Heart left ventricle (tissue), 16 donors: ENCODE measurements at regions not wholly inside any gene's neighbourhood (a gene's known extent, or its start where the extent isn't known, plus 50 kb on each side); places are given as distances from the start of the nearest gene placed in this dataset.
"Not testable (repeated sequence)": the region's sequence is repeated elsewhere in the genome, so short reads cannot be mapped to it uniquely, and the experiment has no call there.

Experiments used
- ATAC-seq, 4 donors: fragments of 200-7000 bp; cut with Tn5 transposase; one replicate each; pipeline ENCODE4 v1.9.1; 2020 to 2022; ENCODE audit warnings: moderate library complexity in 4 of 4, mild to moderate bottlenecking in 3 of 4, moderate number of reproducible peaks in 1 of 4
- DNase-seq, 5 donors: peaks; one replicate each; pipeline ENCODE4 v3.0.0-alpha.2; 2020
- H3K27ac ChIP-seq, 12 donors: fragments of 200-600 bp; sonication (generic) in 4 of 12; one replicate each; pipeline versions ENCODE4 v1.5.0 to v1.8.0; 2016 to 2022; ENCODE audit warnings: mild to moderate bottlenecking in 2 of 12
- H3K27me3 ChIP-seq, 9 donors: fragments of 200-600 bp; sonication (generic) in 2 of 9; one replicate each; pipeline versions ENCODE4 v1.5.1 to v1.8.0; 2016 to 2022; ENCODE audit warnings: mild to moderate bottlenecking in 3 of 9
- H3K36me3 ChIP-seq, 9 donors: fragments of 200-600 bp; sonication (generic) in 2 of 9; one replicate each; pipeline versions ENCODE4 v1.5.0 to v1.8.0; 2018 to 2022; ENCODE audit warnings: mild to moderate bottlenecking in 2 of 9
- H3K4me1 ChIP-seq, 12 donors: fragments of 200-600 bp; sonication (generic) in 4 of 12; one replicate each; pipeline versions ENCODE4 v1.5.0 to v1.8.0; 2016 to 2022; ENCODE audit warnings: mild to moderate bottlenecking in 3 of 12
- H3K4me3 ChIP-seq, 12 donors: fragments of 200-600 bp; sonication (generic) in 4 of 12; one replicate each; pipeline versions ENCODE4 v1.5.0 to v1.8.0; 2017 to 2022; ENCODE audit warnings: mild to moderate bottlenecking in 9 of 12, moderate library complexity in 4 of 12
- H3K9me3 ChIP-seq, 12 donors: fragments of 200-600 bp; sonication (generic) in 4 of 12; one replicate each; pipeline versions ENCODE4 v1.5.0 to v1.8.0; 2016 to 2022; ENCODE audit warnings: mild to moderate bottlenecking in 1 of 12
- CTCF ChIP-seq, 12 donors: fragments of 200-600 bp; sonication (generic) in 4 of 12; IDR thresholded peaks; one replicate each; pipeline versions ENCODE4 v1.5.0 to v1.8.0; 2018 to 2022; ENCODE audit warnings: antibody characterized with exemption in 12 of 12, mild to moderate bottlenecking in 5 of 12
- POLR2A ChIP-seq, 2 donors: fragments of 450-650 bp; IDR thresholded peaks; one replicate each; pipeline ENCODE4 v1.6.1; 2017; ENCODE audit warnings: antibody characterized with exemption in 2 of 2, mild to moderate bottlenecking in 2 of 2, moderate library complexity in 2 of 2
- WGBS, 4 donors: extraction: QIAGEN DNeasy Blood & Tissue Kit in 2 of 4; methylation state at CpG; one replicate each; pipeline versions ENCODE4 v1.1.5 to v1.1.7; 2013 to 2018; 5-methylcytosine and 5-hydroxymethylcytosine counted together
- intact Hi-C, 10 donors: fragments of 100-400 bp; cut with DNase I; formaldehyde crosslinking; loops; one replicate each; pipeline versions ENCODE4 v1.11.1 to v1.14.2; 2022
- donor health status: ischemic (EF 13 %, LVEDD 7.1; RV severe dilation, severe dysfunction).
- donor health status: healthy with polysubstance abuse.
- donor health status: DM: no; HTN: yes; CAD: no.
- donor health status: DM: no; HTN: no; CAD: no.
- donor health status: ischemic (EF 25% LVEDD 6.9; RV normal size, moderate dysfunction).
- donor health status: ischemic (EF 25% LVEDD 5.7; RV mildly dilated, moderate dysfunction).
- donor health status: healthy.
- donor health status: DM: yes; HTN: yes; CAD: no.
- donor health status: ischemic (EF 35%, LVEDD 5.7; RV mildly dilated, moderate dysfunction).
- donor health status: nonischemic (EF 11% LVEDD 7.7; RV severe dilation, severe dysfunction).
- donor health status: DM: yes; HTN: yes; CAD: no.
- donor health status: PGD.
- donor health status: ischemic (EF 29% LVEDD 5.4; RV normal size, mild dysfunction).
- donor health status: nonischemic (EF 23%, LVEDD 6.1; RV moderate dilation, normal function).

- WGBS, 4 donors: 34 to 61% (median 45%) methylated on average over 3 of the region's 3 CpGs
Measured at GRCh38 chr11:123321636-123322035, 108.4 kb upstream of the GRAMD1B start.

GRCh38 chr11:123318623-123319022 lies 111.4 kb upstream of the GRAMD1B start:
- 40 to 52% (median 43%) methylated on average over 2 of the region's 2 CpGs for WGBS, 4 donors
- Histone ChIP-seq H3K27me3 (peaks cover 0 to 12% (median 0%) of the 10 kb centered on the region in 9 donors), H3K4me1 (peaks cover 0 to 23% (median 2%) of the 10 kb centered on the region in 12 donors), H3K27ac (no peak overlapping the region), H3K36me3 (no peaks in the 10 kb centered on the region), H3K4me3 (no peak overlapping the region), H3K9me3 (no peaks in the 10 kb centered on the region)
- intact Hi-C loops: no loop called here
- TF ChIP-seq POLR2A (IDR thresholded peaks at IDR 0.05) (no peak), CTCF (IDR thresholded peaks at IDR 0.05) (no peak)
- no peak for DNase-seq
- no peak for ATAC-seq

More at GRCh38 chr11:123321636-123322035, 108.4 kb upstream of the GRAMD1B start:
- no peak for ATAC-seq
- Histone ChIP-seq H3K36me3 (no peaks in the 10 kb centered on the region), H3K9me3 (no peaks in the 10 kb centered on the region), H3K27ac (no peak overlapping the region), H3K4me3 (no peak overlapping the region), H3K4me1 (peaks cover 0 to 4% (median 0%) of the 10 kb centered on the region in 12 donors), H3K27me3 (peaks cover 0 to 12% (median 0%) of the 10 kb centered on the region in 9 donors)
- DNase-seq: no peak
- TF ChIP-seq CTCF (IDR thresholded peaks at IDR 0.05): no peak
- no peak for TF ChIP-seq POLR2A (IDR thresholded peaks at IDR 0.05)
- intact Hi-C loops: no loop called here

- H3K4me3 ChIP-seq, H3K36me3 ChIP-seq, H3K9me3 ChIP-seq, H3K27ac ChIP-seq, DNase-seq, intact Hi-C loops, ATAC-seq: not testable (repeated sequence)
- peaks cover 0 to 27% (median 2%) of the 10 kb centered on the region in 12 donors for H3K4me1 ChIP-seq
- peaks cover 0 to 12% (median 0%) of the 10 kb centered on the region in 9 donors for H3K27me3 ChIP-seq
Measured at GRCh38 chr11:123318132-123318531, 111.9 kb upstream of the GRAMD1B start.

GRCh38 chr11:123316003-123316402 lies 114.1 kb upstream of the GRAMD1B start:
- H3K4me1 ChIP-seq: peaks cover 0 to 32% (median 2%) of the 10 kb centered on the region in 12 donors
- TF ChIP-seq POLR2A (IDR thresholded peaks at IDR 0.05) (no peak), CTCF (IDR thresholded peaks at IDR 0.05) (no peak)
- no peaks in the 10 kb centered on the region for H3K36me3 ChIP-seq
- intact Hi-C loops: no loop called here
- H3K9me3 ChIP-seq: no peaks in the 10 kb centered on the region
- 75 to 83% (median 80%) methylated on average over 6 of the region's 6 CpGs for WGBS, 4 donors
- ATAC-seq (no peak), DNase-seq (no peak)
- H3K27me3 ChIP-seq: peaks cover 0 to 12% (median 0%) of the 10 kb centered on the region in 9 donors
- H3K27ac ChIP-seq: peak overlapping the region in 3 of 12 donors; percentile 45 to 87 (median 79)
- H3K4me3 ChIP-seq: no peak overlapping the region

GRCh38 chr11:123314972-123315371 lies 115.1 kb upstream of the GRAMD1B start:
- intact Hi-C loops: no loop called here
- WGBS, 4 donors: 27 to 51% (median 40%) methylated on average over 11 of the region's 11 CpGs
- no peaks in the 10 kb centered on the region for H3K9me3 ChIP-seq
- DNase-seq (peak in 4 of 5 donors; percentile 55 to 85 (median 77)), ATAC-seq (peak; percentile 95 to 97 (median 96))
- no peaks in the 10 kb centered on the region for H3K36me3 ChIP-seq
- H3K27ac ChIP-seq: peak overlapping the region; percentile 45 to 90 (median 77)
- no peak for TF ChIP-seq CTCF (IDR thresholded peaks at IDR 0.05)
- TF ChIP-seq POLR2A (IDR thresholded peaks at IDR 0.05): no peak
- H3K4me3 ChIP-seq: no peak overlapping the region
- H3K27me3 ChIP-seq: peaks cover 0 to 7% (median 0%) of the 10 kb centered on the region in 9 donors
- H3K4me1 ChIP-seq: peaks cover 0 to 32% (median 2%) of the 10 kb centered on the region in 12 donors
